ENCODE measurements at regions not wholly inside any gene's neighbourhood (a gene's known extent, or its start where the extent isn't known, plus 50 kb on each side); places are given as distances from the start of the nearest gene placed in this dataset.

GRCh38 chr6:147977851-147978465 lies 364.7 kb upstream of the SASH1 start:
- dilution Hi-C loops (cut with HindIII; ENCODE audit: low sequenced_read_pairs, unreplicated experiment): no loop called here
- no TSS peak for BruUV-seq (replicated peaks)
- Histone ChIP-seq H3K56ac (ENCODE audit: extremely low read depth, insufficient read depth, low read length) (no peak overlapping the region), H3K36me3 (ENCODE audit: control insufficient read depth, insufficient read depth, low read length) (no peaks in the 10 kb centered on the region), H3K4ac (ENCODE audit: low read depth, low read length) (no peak overlapping the region), H2BK15ac (ENCODE audit: low read depth, low read length) (no peak overlapping the region), H3K23ac (ENCODE audit: low read depth, low read length) (no peak overlapping the region), H3K9me3 (ENCODE audit: control insufficient read depth, insufficient read depth, low read length) (no peaks in the 10 kb centered on the region), H3K27ac (ENCODE audit: insufficient read depth, low read length) (no peak overlapping the region), H3K9ac (ENCODE audit: low read depth, low read length) (no peak overlapping the region), H4K8ac (ENCODE audit: low read depth in 2 of 2, low read length in 2 of 2) (no peak overlapping the region), H3K4me3 (ENCODE audit: insufficient read depth, low read depth, low read length) (no peak overlapping the region), H2BK20ac (ENCODE audit: low read depth, low read length) (no peak overlapping the region), H3K18ac (ENCODE audit: low read depth, low read length) (no peak overlapping the region), H2BK120ac (ENCODE audit: low read depth, low read length) (no peak overlapping the region), H3K79me1 (ENCODE audit: low read depth in 1 of 2, low read length in 2 of 2) (no peaks in the 10 kb centered on the region), H4K5ac (ENCODE audit: low read depth, low read length) (no peak overlapping the region), H4K20me1 (ENCODE audit: insufficient read depth, low read length) (no peaks in the 10 kb centered on the region), H3K9me1 (ENCODE audit: insufficient read depth, low read length) (no peaks in the 10 kb centered on the region), H3K4me1 (ENCODE audit: control insufficient read depth, insufficient read depth, low read length) (no peaks in the 10 kb centered on the region), H3K4me2 (ENCODE audit: low read depth, low read length) (no peak overlapping the region), H4K91ac (ENCODE audit: insufficient read depth, low read depth, low read length) (no peak overlapping the region), H2BK5ac (ENCODE audit: low read depth, low read length, poor library complexity, severe bottlenecking) (no peak overlapping the region), H3K14ac (replicated peaks; ENCODE audit: low read depth, low read length) (no peak overlapping the region), H3K27me3 (ENCODE audit: control insufficient read depth, insufficient read depth, low read length) (peaks cover 3% of the 10 kb centered on the region), H2AK9ac (replicated peaks; ENCODE audit: low read depth, low read length, poor library complexity) (no peak overlapping the region), H2AK5ac (ENCODE audit: low read depth, low read length) (no peak overlapping the region), H2AFZ (replicated peaks; ENCODE audit: low read length, poor library complexity) (no peak overlapping the region)
- ChIA-PET CTCF (no interaction called here), POLR2A (ENCODE audit: unreplicated experiment) (no interaction called here)
- DNase-seq (no peak), ATAC-seq (ENCODE audit: low read depth) (no peak)
- no peak for TF ChIP-seq BHLHE40 (IDR thresholded peaks at IDR 0.05; ENCODE audit: low read depth, low read length)
- no peak for TF ChIP-seq POLR2A (IDR thresholded peaks at IDR 0.05; ENCODE audit: low read depth, low read length)
- TF ChIP-seq CEBPB (IDR thresholded peaks at IDR 0.05; ENCODE audit: low read depth, low read length): no peak
- no peak for TF ChIP-seq SMC3 (IDR thresholded peaks at IDR 0.05; ENCODE audit: low read depth, low read length)
- no peak for TF ChIP-seq RFX5 (IDR thresholded peaks at IDR 0.05; ENCODE audit: low read depth, low read length)
- intact Hi-C loops (cut with micrococcal nuclease): no loop called here
- WGBS, 2 experiments (ENCODE audit: extremely low coverage in 2 of 2, insufficient read length in 1 of 2): 33% methylated on average over 2 of the region's 5 CpGs; no CpG with 5 or more reads in 1 of the 2 experiments
- in situ Hi-C loops (cut with MboI; ENCODE audit: low sequenced_read_pairs): no loop called here

All from IMR-90 (cell line).